SK-N-SH (cell line): ENCODE measurements at regions not wholly inside any gene's neighbourhood (a gene's known extent, or its start where the extent isn't known, plus 50 kb on each side); places are given as distances from the start of the nearest gene placed in this dataset.

Experiments used
- CTCF ChIP-seq: fragments of 200-600 bp; sonication (generic); IDR thresholded peaks from 2 replicates; pipeline ENCODE4 v1.6.1; 2017; ENCODE audit warnings: antibody characterized with exemption, mild to moderate bottlenecking, moderate library complexity
- FOXJ3 ChIP-seq: sonication (generic); formaldehyde crosslinking; IDR thresholded peaks from 2 replicates; pipeline ENCODE4 v1.5.1; 2020; ENCODE audit warnings: mild to moderate bottlenecking, missing genetic modification reagents
- MAX ChIP-seq: IDR thresholded peaks from 2 replicates; pipeline ENCODE4 v1.4.0; 2012; ENCODE audit warnings: low read depth
- REST ChIP-seq: IDR thresholded peaks from 2 replicates; pipeline ENCODE4 v1.6.1; 2012; ENCODE audit warnings: mild to moderate bottlenecking, low read depth, low read length, moderate library complexity
- SIN3A ChIP-seq: IDR thresholded peaks from 2 replicates; pipeline ENCODE4 v1.6.1; 2012; ENCODE audit warnings: low read depth, mild to moderate bottlenecking, low read length, moderate library complexity, borderline replicate concordance
- TCF12 ChIP-seq: IDR thresholded peaks from 2 replicates; pipeline ENCODE4 v1.4.0; 2012

GRCh38 chr1:29597861-29598260 lies 361.5 kb downstream of the PTPRU start:
- TF ChIP-seq MAX (no peak), CTCF (no peak), TCF12 (no peak), FOXJ3 (CRISPR knock-in tag) (no peak), SIN3A (no peak), REST (no peak)
